HG02884 (cell line): ENCODE measurements at regions not wholly inside any gene's neighbourhood (a gene's known extent, or its start where the extent isn't known, plus 50 kb on each side); places are given as distances from the start of the nearest gene placed in this dataset.

Source experiments
- ATAC-seq: cut with Tn5 transposase; IDR thresholded peaks from one replicate; pipeline ENCODE4 v1.9.1; 2021; ENCODE audit warnings: mild to moderate bottlenecking, moderate library complexity; ENCODE audit not compliant: unreplicated experiment

DNA sequence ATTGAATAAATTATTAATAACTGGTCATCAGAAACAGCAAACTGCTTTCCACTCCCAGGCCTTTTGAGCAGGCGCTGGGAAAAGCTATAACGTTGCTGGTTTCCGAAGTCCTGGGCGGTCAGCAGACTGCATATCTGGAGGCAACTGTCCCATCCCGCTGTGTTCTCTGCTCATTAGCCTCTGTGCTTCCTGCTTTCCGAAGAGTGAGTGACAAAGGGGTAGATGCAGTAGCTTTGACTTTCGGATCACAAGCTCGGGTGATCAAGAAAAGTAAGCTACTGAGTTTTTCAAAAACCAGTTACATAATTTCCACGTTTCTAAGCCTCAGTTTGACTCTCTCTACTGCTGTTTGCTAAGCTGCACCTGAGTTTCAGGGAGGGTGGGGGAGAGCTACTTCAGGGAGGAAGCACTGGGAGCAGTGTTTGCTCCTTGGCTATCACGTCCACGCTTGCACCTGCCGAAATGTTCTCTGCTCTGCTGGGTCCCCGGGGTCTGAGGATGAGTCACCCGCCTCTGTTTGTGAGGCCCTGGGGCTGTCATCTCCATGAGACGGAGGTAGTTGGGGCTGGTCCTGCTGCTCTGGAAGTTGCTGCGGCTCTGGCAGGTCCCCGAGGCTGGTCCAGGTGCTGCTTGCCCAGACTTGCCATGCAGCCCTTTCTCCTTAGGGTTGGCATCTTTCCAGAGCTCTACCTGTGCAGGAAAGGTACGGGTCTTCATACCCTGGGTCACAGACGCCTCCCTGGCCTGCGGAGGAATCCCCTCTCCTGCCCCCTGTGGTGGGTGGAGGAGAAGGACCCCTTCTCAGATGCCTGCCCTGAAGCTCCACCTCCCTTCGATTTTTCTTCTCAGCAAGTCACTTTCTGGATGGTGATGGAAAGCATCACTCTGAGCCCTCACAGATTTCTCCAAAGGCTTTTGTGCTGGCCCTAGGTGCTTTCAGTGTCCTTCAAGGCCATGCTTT lies 220.0 kb downstream of the QKI start:
- ATAC-seq: no peak

DNA sequence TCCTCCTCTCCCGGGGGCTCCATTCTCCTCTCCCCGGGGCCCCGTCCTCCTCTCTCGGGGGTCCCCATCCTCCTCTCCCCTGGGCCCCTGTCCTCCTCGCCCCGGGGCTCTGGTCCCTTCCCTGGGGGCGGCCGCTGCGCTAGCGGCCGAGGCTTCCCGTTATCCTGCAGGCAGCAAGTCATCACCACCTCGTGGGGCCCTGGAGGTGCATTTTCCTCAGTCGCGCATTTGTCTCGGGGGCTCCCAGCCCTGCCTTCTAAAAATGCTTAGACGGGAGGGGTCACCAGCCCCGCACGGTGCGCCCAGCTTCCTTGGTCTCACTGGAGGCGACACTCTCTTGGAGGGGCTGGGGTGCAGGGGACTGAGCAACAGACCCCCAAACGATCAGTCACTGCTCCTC lies 216.5 kb downstream of the QKI start:
- no peak for ATAC-seq

DNA sequence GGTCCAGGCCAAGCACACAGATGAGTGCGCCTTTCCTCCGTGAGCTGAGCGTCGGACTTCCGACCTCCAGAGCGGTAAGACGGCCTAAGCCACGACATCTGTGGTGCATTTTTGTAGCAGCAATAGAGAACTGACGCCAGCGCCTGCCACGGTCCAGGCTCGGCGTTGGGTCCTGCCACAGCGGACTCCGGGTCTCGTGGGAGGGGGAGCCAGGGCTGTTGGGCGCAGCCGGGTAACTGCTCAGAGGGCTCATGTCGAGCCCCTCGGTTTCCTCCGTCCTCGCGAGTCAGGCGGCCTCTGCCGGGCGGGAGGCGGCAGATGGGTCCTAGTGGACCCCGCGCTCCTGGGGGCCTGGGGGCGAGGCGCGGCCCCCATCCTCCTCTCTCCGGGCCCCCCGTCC lies 216.1 kb downstream of the QKI start:
- no peak for ATAC-seq

DNA sequence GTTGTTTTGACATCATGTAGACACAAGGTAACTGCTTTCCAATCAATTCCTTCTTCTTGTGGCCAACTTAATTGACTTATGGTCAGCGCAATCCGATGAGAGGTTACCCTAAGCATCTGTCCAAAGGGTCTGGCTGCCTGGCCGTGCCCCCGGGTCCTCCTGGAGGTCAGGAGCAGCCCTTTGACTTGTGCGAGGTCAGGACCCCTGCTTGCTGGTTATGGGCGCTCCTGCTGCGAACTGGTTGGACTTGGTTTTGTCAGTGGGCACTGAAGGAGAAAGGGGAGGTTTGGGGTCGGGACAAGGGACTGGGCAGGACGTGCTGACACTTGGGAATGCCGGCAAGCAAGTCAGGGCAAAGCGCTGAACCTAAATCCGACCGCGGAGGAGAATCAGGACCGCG lies 215.6 kb downstream of the QKI start:
- no peak for ATAC-seq
